Activated B cell treated with CpG ODN at 0.5 μM for 24 hours (primary cell): ENCODE measurements at regions not wholly inside any gene's neighbourhood (a gene's known extent, or its start where the extent isn't known, plus 50 kb on each side); places are given as distances from the start of the nearest gene placed in this dataset.
"Not testable (repeated sequence)": the region's sequence is repeated elsewhere in the genome, so short reads cannot be mapped to it uniquely, and the experiment has no call there.

Experiments
- ATAC-seq: fragments of 200-7000 bp; cut with Tn5 transposase; one replicate; pipeline ENCODE4 v1.10.0; 2021; ENCODE audit warnings: low read depth, mild to moderate bottlenecking, moderate library complexity
- CTCF ChIA-PET: fragments of 350-600 bp; sonication (Branson Sonifier 250); formaldehyde crosslinking; loops from one replicate; lab custom pipeline; 2021; ENCODE audit warnings: antibody characterized with exemption; lab: Charles Lee
- POLR2A ChIA-PET: fragments of 350-600 bp; sonication (Branson Sonifier 250); formaldehyde crosslinking; loops from one replicate; lab custom pipeline; 2021; ENCODE audit warnings: antibody characterized with exemption; lab: Charles Lee
- DNase-seq: peaks from one replicate; pipeline ENCODE4 v3.0.0; 2022
- H3K27ac Mint-ChIP-seq: one replicate; pipeline ENCODE4 v1.8.0; 2020; ENCODE audit warnings: mixed read lengths
- H3K27me3 Mint-ChIP-seq: one replicate; pipeline ENCODE4 v1.8.0; 2021; ENCODE audit warnings: mixed read lengths
- H3K36me3 Mint-ChIP-seq: one replicate; pipeline ENCODE4 v1.8.0; 2021; ENCODE audit warnings: low read depth, mixed read lengths
- H3K4me1 Mint-ChIP-seq: one replicate; pipeline ENCODE4 v1.8.0; 2021; ENCODE audit warnings: mixed read lengths
- H3K4me3 Mint-ChIP-seq: one replicate; pipeline ENCODE4 v1.8.0; 2020; ENCODE audit warnings: mild to moderate bottlenecking, mixed read lengths
- H3K9me3 Mint-ChIP-seq: one replicate; pipeline ENCODE4 v1.8.0; 2020; ENCODE audit warnings: mixed read lengths
- CTCF ChIP-seq: fragments of 200-600 bp; IDR thresholded peaks from one replicate; pipeline ENCODE4 v1.8.0; 2022; ENCODE audit warnings: antibody characterized with exemption, mild to moderate bottlenecking
- intact Hi-C: fragments of 100-400 bp; cut with micrococcal nuclease; formaldehyde crosslinking; loops from one replicate; pipeline ENCODE4 v1.15.1; 2024

DNA sequence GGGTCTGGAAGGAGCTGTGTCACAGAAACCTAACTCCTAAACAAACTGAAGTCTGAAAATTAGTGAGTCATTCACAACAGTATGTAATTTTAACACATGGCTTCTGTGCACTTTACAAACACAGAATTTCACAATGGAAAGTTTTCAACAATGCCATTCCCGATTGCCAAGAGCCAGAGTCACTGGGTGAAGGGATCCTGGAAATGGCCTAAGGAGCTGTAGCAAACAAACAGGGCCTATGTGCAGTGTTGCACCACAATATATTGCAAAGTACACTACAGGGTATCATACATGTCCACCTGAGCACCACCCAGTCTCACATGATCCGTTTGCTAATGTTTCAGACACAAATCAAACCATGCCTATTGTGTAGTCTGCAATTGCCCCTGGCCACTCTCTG, 184.7 kb upstream of the OTX2 start:
- Mint-ChIP-seq H3K27me3 (peaks cover 2% of the 10 kb centered on the region), H3K36me3 (no peaks in the 10 kb centered on the region), H3K9me3 (peaks cover 2% of the 10 kb centered on the region), H3K27ac (no peak overlapping the region), H3K4me3 (no peak overlapping the region), H3K4me1 (no peaks in the 10 kb centered on the region)
- intact Hi-C loops, result no loop called here
- CTCF ChIA-PET, result no interaction called here
- TF ChIP-seq CTCF, result no peak
- POLR2A ChIA-PET, result no interaction called here
- ATAC-seq (no peak), DNase-seq (no peak)

- DNase-seq (no peak), ATAC-seq (no peak)
- Mint-ChIP-seq H3K27ac (no peak overlapping the region), H3K36me3 (no peaks in the 10 kb centered on the region), H3K9me3 (peaks cover 5% of the 10 kb centered on the region), H3K4me3 (no peak overlapping the region), H3K27me3 (no peaks in the 10 kb centered on the region), H3K4me1 (no peaks in the 10 kb centered on the region)
- CTCF ChIA-PET, result no interaction called here
- TF ChIP-seq CTCF, result no peak
- intact Hi-C loops, result no loop called here
- POLR2A ChIA-PET, result no interaction called here
These were observed 182.1 kb upstream of the OTX2 start for GRCh38 chr14:56992332-56992820.

DNA sequence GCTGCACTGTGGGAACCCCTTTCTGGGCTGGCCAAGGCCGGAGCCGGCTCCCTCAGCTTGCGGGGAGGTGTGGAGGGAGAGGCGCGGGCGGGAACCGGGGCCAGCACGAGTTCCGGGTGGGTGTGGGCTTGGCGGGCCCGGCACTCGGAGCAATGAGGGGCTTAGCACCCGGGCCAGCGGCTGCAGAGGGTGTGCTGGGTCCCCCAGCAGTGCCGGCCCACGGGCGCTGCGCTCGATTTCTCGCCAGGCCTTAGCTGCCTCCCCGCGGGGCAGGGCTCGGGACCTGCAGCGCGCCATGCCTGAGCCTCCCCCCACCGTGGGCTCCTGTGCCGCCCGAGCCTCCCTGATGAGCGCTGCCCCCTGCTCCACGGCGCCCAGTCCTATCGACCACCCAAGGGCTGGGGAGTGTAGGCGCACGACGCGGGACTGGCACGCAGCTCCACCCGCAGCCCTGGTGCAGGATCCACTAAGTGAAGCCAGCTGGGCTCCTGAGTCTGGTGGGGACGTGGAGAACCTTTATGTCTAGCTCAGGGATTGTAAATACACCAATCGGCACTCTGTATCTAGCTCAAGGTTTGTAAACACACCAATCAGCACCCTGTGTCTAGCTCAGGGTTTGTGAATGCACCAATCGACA, 180.8 kb upstream of the OTX2 start:
- CTCF ChIA-PET, H3K4me3 Mint-ChIP-seq, intact Hi-C loops, DNase-seq, H3K9me3 Mint-ChIP-seq, H3K36me3 Mint-ChIP-seq, POLR2A ChIA-PET, H3K4me1 Mint-ChIP-seq, ATAC-seq, H3K27ac Mint-ChIP-seq, H3K27me3 Mint-ChIP-seq: not testable (repeated sequence)

GRCh38 chr14:56989359-56989758, 179.1 kb upstream of the OTX2 start:
- Mint-ChIP-seq H3K36me3 (no peaks in the 10 kb centered on the region), H3K27ac (no peak overlapping the region), H3K4me3 (no peak overlapping the region), H3K27me3 (no peaks in the 10 kb centered on the region), H3K9me3 (peaks cover 5% of the 10 kb centered on the region), H3K4me1 (no peaks in the 10 kb centered on the region)
- DNase-seq, result no peak
- no peak for TF ChIP-seq CTCF
- ChIA-PET POLR2A (no interaction called here), CTCF (no interaction called here)
- no peak for ATAC-seq
- intact Hi-C loops, result no loop called here

DNA sequence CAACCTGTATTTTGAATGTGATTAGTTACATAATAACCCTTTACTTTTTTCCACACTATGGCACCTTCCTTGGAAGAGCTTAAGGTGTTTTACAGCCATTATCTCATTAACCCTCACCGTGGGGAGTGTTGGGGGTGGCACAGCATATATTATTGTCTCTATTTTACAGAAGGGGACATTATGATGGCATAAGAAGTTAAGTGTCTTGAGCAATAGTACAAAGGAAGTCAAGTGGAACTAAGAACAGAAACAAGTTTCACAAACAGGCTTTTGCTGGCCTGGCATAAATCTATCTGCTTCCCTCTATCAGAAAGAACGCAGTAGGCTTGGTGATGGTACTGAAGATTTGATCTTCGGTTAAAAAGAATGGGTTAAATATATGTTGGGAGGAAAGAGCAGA, 169.7 kb upstream of the OTX2 start:
- POLR2A ChIA-PET, result no interaction called here
- Mint-ChIP-seq H3K4me1 (no peaks in the 10 kb centered on the region), H3K36me3 (no peaks in the 10 kb centered on the region), H3K27me3 (peaks cover 6% of the 10 kb centered on the region), H3K9me3 (no peaks in the 10 kb centered on the region), H3K27ac (no peak overlapping the region), H3K4me3 (no peak overlapping the region)
- intact Hi-C loops, result no loop called here
- no peak for ATAC-seq
- CTCF ChIA-PET, result no interaction called here
- no peak for TF ChIP-seq CTCF
- no peak for DNase-seq

- H3K4me3 Mint-ChIP-seq, result no peak overlapping the region
- H3K27ac Mint-ChIP-seq, result no peak overlapping the region
- peaks cover 5% of the 10 kb centered on the region for H3K27me3 Mint-ChIP-seq
- CTCF ChIA-PET, result no interaction called here
- POLR2A ChIA-PET, result no interaction called here
- H3K9me3 Mint-ChIP-seq, result no peaks in the 10 kb centered on the region
- no peaks in the 10 kb centered on the region for H3K4me1 Mint-ChIP-seq
- DNase-seq (no peak), ATAC-seq (no peak)
- intact Hi-C loops, result no loop called here
- no peaks in the 10 kb centered on the region for H3K36me3 Mint-ChIP-seq
- no peak for TF ChIP-seq CTCF
These were observed 165.9 kb upstream of the OTX2 start for GRCh38 chr14:56976211-56976610.
